HepG2 (cell line): ENCODE measurements at regions not wholly inside any gene's neighbourhood (a gene's known extent, or its start where the extent isn't known, plus 50 kb on each side); places are given as distances from the start of the nearest gene placed in this dataset.

Experiments used
- HNRNPUL1 ChIP-seq: fragments of 200-400 bp; formaldehyde crosslinking; IDR thresholded peaks from 2 replicates; pipeline ENCODE4 v1.6.1; 2017; ENCODE audit warnings: low read depth, mild to moderate bottlenecking, low read length, moderate library complexity
- JARID2 ChIP-seq: sonication (generic); formaldehyde crosslinking; IDR thresholded peaks from 2 replicates; pipeline ENCODE4 v1.8.1; 2023; ENCODE audit warnings: missing genetic modification reagents, inconsistent platforms; ENCODE audit not compliant: insufficient replicate concordance
- ZNF296 ChIP-seq: sonication (generic); formaldehyde crosslinking; conservative IDR thresholded peaks from 2 replicates; pipeline ENCODE4 v1.5.0; 2020; ENCODE audit warnings: mild to moderate bottlenecking, missing genetic modification reagents
- ZNF562 ChIP-seq: sonication (generic); formaldehyde crosslinking; IDR thresholded peaks from 2 replicates; pipeline ENCODE4 v1.8.0; 2022; ENCODE audit warnings: missing genetic modification reagents, borderline replicate concordance
- ZNF720 ChIP-seq: sonication (generic); formaldehyde crosslinking; IDR thresholded peaks from 2 replicates; pipeline ENCODE4 v1.4.0; 2020; ENCODE audit warnings: missing genetic modification reagents
- ZNF772 ChIP-seq: sonication (generic); formaldehyde crosslinking; IDR thresholded peaks from 2 replicates; pipeline ENCODE4 v1.5.0; 2020; ENCODE audit warnings: mild to moderate bottlenecking, missing genetic modification reagents
- TF ChIP-seq, protein P1 (sequence below): sonication (generic); formaldehyde crosslinking; IDR thresholded peaks from 2 replicates; pipeline ENCODE4 v1.5.0; 2020; ENCODE audit warnings: mild to moderate bottlenecking, missing genetic modification reagents, borderline replicate concordance
- TF ChIP-seq, protein P2 (sequence below): sonication (generic); formaldehyde crosslinking; IDR thresholded peaks from 2 replicates; pipeline ENCODE4 v1.4.0; 2020; ENCODE audit warnings: mild to moderate bottlenecking, missing genetic modification reagents
- TF ChIP-seq, protein P3 (sequence below): sonication (generic); formaldehyde crosslinking; conservative IDR thresholded peaks from 2 replicates; pipeline ENCODE4 v1.4.0; 2020; ENCODE audit warnings: missing genetic modification reagents
- TF ChIP-seq, protein P4 (sequence below): IDR thresholded peaks from 2 replicates; pipeline ENCODE4 v1.6.1; 2016

DNA sequence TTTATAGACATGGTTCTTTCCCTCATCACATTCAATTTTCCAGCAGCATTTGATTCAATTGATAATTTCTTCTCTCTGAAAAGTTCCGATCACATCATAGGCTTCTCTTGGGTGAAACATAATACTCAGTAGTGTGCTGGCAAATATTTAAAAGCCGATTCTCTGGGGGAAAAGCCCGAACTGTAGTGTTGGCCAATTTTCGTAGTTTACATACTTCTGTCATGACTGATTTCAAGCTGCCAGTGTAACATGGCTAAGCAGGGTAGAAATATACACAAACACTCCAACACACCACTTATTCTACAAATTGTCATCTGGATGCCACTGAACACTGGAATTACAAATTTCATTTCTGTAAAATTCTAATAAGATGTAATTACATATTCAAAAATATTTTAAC, 56.1 kb upstream of the FREM2 start (continued):
- TF ChIP-seq, protein P1, sequence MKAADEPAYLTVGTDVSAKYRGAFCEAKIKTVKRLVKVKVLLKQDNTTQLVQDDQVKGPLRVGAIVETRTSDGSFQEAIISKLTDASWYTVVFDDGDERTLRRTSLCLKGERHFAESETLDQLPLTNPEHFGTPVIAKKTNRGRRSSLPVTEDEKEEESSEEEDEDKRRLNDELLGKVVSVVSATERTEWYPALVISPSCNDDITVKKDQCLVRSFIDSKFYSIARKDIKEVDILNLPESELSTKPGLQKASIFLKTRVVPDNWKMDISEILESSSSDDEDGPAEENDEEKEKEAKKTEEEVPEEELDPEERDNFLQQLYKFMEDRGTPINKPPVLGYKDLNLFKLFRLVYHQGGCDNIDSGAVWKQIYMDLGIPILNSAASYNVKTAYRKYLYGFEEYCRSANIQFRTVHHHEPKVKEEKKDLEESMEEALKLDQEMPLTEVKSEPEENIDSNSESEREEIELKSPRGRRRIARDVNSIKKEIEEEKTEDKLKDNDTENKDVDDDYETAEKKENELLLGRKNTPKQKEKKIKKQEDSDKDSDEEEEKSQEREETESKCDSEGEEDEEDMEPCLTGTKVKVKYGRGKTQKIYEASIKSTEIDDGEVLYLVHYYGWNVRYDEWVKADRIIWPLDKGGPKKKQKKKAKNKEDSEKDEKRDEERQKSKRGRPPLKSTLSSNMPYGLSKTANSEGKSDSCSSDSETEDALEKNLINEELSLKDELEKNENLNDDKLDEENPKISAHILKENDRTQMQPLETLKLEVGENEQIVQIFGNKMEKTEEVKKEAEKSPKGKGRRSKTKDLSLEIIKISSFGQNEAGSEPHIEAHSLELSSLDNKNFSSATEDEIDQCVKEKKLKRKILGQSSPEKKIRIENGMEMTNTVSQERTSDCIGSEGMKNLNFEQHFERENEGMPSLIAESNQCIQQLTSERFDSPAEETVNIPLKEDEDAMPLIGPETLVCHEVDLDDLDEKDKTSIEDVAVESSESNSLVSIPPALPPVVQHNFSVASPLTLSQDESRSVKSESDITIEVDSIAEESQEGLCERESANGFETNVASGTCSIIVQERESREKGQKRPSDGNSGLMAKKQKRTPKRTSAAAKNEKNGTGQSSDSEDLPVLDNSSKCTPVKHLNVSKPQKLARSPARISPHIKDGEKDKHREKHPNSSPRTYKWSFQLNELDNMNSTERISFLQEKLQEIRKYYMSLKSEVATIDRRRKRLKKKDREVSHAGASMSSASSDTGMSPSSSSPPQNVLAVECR (CRISPR knock-in tag): no peak
- no peak for TF ChIP-seq ZNF562 (CRISPR knock-in tag)
- TF ChIP-seq HNRNPUL1: no peak
- TF ChIP-seq ZNF720: no peak
- TF ChIP-seq, protein P2, sequence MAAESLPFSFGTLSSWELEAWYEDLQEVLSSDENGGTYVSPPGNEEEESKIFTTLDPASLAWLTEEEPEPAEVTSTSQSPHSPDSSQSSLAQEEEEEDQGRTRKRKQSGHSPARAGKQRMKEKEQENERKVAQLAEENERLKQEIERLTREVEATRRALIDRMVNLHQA (CRISPR knock-in tag): no peak
- TF ChIP-seq, protein P3, sequence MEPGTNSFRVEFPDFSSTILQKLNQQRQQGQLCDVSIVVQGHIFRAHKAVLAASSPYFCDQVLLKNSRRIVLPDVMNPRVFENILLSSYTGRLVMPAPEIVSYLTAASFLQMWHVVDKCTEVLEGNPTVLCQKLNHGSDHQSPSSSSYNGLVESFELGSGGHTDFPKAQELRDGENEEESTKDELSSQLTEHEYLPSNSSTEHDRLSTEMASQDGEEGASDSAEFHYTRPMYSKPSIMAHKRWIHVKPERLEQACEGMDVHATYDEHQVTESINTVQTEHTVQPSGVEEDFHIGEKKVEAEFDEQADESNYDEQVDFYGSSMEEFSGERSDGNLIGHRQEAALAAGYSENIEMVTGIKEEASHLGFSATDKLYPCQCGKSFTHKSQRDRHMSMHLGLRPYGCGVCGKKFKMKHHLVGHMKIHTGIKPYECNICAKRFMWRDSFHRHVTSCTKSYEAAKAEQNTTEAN (CRISPR knock-in tag): no peak
- TF ChIP-seq JARID2 (CRISPR knock-in tag): no peak
- TF ChIP-seq, protein P4, sequence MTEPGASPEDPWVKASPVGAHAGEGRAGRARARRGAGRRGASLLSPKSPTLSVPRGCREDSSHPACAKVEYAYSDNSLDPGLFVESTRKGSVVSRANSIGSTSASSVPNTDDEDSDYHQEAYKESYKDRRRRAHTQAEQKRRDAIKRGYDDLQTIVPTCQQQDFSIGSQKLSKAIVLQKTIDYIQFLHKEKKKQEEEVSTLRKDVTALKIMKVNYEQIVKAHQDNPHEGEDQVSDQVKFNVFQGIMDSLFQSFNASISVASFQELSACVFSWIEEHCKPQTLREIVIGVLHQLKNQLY: no peak
- no peak for TF ChIP-seq ZNF296
- no peak for TF ChIP-seq ZNF772 (CRISPR knock-in tag)
- TF ChIP-seq, all 625 proteins: peak for 0
